HG02840 (cell line): ENCODE measurements at regions not wholly inside any gene's neighbourhood (a gene's known extent, or its start where the extent isn't known, plus 50 kb on each side); places are given as distances from the start of the nearest gene placed in this dataset.
"Not testable (repeated sequence)": the region's sequence is repeated elsewhere in the genome, so short reads cannot be mapped to it uniquely, and the experiment has no call there.

Experiments
- ATAC-seq: cut with Tn5 transposase; IDR thresholded peaks from one replicate; pipeline ENCODE4 v1.9.1; 2021; ENCODE audit warnings: mild to moderate bottlenecking, moderate library complexity, moderate number of reproducible peaks; ENCODE audit not compliant: unreplicated experiment, low FRiP score

DNA sequence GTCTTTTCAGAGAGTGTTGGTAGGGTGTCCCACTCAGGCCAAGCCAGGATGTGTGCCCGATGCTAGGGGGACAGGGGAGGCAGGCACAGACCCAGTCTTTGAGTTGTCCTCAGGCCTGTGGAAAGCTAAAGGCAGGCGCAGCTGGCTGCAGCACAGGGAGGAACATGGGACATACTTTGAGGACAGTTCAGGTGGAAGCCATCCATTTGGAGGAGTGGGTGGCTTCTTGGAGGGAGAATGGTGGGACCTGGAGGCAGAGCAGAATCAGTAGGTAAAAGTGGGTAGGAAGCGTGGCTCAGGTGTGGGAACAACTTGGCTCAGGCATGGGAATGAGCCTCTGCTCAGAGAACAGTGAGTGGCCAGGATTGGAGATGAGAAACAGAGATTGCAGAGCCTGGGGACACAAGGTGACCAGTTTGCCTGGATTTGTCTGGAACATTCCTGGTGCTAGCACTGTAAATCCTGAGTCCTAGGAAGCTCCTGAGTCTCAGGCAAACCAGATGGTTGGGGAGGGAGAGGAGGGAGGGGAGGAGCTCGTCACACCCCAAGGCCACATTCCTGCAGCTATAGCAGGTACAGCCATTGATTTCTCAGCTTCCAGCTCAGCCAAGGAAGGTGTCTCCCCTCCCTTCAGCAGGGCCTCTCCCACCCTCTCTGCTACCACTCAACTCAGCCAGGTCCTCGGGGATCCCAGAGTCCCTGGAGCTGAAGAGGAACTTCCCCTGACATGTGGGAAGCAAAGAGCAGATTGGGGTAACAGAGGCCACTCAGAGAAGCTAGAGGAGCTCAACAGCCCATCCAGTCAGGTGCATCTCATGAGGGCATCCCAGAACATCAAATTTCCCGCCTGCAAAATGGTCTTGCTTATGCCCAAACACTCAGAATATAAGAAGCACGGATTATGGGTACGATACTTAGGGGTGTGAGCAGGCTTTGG lies 65.2 kb upstream of the TINAGL1 start:
- no peak for ATAC-seq

DNA sequence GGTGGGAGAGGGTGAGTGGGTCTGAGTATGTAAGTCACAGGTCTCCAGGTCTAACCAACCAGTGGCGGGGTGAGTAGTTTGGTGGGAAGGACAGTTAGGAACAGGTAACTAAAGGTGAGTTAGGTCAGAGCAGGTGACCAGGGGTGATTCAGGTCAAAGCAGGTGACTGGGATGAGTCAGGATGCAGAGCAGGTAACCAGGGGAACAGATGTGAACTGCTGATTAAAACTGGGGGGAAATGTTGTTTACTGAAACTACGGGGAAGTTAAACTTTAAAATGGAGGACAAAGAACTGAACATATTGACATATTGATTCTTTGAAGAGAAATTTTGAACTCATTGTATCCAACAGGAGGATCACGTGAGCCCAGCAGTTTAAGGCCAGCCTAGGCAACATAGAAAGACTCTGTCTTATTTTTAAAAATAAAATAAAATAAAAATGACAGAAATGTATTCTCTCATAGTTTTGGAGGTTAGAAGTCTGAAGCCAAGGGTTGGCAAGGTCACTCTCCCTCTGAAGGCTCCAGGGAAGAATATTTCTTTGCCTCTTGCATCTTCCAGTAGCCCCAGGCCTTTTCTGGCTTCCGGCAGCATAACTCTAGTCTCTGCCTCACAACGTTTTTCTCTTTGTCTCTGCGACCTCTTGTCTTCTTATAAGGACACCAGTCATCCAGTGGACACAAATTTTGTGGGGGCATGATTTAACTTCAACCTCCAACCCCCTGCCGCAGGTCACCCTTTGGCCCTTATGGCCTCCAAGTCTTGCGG lies 64.3 kb upstream of the TINAGL1 start:
- no peak for ATAC-seq

DNA sequence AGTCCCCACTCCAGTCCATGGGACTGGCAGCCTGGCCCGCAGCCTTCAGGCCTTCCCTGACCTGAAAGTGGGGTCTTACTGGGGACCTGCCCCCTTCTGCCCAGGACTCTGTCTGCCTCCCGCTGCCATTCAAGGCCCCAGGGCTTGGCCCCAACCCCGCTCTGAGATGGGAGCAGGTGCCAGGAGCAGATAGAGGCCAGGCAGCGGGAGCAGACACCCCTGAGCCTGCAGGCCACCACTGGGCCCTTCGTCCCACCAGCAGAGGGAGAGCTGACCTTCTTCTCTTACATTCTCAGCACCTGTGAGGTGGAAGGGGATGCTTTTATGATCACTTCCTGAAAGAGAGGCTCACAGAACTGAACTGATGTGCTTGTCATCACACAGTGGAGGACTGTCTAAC lies 62.2 kb upstream of the TINAGL1 start:
- no peak for ATAC-seq

DNA sequence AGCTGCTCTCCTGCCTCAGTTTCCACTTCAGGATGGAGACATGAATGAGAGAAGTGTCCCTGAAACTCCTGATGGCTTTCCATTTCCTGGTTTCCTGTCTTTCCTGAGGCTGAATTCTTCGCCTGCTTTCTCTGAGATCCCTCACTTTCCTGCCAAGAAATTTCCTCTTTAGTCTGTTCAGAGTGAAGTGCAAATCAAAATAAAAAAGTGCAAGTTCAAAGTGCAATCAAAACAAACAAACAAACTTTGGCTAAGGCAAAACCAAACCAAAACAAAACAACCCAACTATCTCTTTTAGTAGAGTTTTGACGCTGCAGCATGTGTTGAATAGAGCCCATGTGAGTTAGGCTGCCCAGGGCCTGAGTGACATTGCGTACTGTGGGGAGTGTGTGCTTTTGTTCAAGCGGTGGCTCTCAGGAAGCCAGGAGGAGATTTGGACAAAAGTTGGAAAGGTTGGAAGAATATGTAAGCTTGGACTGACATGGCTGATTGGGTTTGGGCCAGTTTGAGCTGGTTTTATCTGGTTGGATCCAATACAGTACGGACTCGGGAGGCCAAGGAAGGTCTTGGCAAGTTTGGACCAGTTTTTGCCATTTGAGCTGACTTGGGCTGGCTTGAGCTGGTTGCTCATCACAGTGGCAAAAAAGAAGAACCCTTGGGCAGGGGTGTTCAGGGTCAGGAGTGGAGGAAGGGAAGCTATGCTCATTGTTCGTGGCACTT lies 61.1 kb upstream of the TINAGL1 start:
- ATAC-seq, result no peak

DNA sequence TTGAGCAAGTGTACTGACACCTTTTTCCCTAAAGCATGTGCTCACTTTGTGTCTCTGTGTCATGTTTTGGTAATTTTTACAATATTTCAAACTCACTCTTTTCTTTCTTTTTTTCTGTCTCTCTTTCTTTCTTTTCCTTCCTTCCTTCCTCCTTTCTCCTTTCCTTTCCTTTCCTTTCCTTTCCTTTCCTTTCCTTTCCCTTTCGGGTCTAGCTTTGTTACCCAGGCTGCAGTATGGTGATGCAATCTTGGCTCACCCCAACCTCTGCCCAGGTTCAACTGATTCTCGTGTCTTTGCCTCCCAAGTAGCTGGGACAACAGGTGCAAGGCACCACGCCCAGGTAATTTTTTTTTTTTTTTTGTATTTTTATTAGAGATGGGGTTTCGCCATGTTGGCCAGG lies 60.4 kb upstream of the TINAGL1 start:
- no peak for ATAC-seq

DNA sequence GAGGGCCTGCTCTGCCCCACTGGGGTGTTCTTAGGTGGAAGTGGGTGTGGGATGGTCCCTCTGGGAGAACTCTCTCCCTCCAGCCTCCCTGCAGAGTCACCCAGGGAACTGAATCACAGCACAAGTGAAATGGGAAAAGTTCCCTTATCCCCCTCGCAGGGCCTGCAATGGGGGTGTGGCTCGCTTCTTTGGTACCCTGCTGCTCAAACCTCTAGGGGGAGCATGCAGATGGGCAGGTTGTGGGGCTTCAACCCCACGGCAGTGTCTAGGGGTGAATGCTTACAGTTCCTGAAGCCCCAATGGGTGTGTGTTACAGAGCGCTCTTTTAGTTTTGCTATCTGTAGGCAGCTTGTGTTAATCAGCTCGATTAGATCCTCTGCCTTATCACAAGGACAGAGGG lies 59.0 kb upstream of the TINAGL1 start:
- no peak for ATAC-seq

DNA sequence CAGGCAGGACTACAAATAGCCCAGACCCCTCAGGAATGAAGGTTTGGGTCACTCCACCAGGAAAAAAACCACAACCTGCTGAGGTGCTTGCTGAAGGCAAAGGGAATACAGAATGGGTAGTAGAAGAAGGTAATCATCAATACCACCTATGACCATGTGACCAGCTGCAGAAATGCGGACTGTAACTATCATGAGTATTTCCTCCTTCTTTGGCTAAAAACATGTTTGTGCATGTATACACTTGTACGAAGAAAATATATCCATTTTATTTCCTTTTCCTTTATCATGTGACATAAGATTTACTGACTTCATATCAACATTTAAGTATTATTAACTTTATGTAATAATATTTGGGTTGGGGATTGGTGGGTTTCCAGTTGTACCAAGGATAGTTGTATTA lies 58.3 kb upstream of the TINAGL1 start:
- ATAC-seq, result not testable (repeated sequence)

DNA sequence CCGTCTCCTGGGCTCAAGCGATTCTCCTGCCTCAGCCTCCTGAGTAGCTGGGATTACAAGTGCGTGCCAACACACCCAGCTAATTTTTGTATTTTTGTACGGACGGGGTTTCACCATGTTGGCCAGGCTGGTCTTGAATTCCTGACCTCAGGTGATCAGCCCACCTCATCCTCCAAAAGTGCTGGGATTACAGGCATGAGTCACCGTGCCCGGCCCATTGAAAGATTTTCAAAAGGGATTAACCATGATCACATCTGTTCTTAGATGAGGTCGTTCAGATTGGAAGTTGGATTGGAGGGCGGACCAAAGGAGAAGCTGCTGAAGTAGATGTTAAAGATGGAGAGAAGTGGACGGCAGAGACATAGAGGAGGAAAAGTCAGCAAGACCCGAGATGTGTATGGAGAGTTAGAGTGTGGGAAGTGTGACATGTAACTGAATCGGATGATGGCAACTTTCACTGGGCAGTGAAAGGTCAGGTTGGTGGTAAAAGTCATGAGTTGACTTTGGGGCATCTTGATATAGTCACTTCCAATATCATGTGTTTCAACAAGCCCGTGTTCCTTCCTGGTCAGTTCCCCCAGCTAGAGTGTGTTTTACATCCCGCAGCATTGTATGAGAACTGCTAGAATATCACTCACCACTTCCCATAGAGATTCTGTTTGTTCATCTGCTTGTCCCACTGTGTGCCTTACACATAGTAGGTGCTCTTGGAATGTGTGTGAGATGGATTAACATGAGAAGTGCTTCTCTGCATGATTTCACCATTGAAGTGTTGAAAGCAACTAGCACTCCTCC lies 54.4 kb upstream of the TINAGL1 start:
- no peak for ATAC-seq

DNA sequence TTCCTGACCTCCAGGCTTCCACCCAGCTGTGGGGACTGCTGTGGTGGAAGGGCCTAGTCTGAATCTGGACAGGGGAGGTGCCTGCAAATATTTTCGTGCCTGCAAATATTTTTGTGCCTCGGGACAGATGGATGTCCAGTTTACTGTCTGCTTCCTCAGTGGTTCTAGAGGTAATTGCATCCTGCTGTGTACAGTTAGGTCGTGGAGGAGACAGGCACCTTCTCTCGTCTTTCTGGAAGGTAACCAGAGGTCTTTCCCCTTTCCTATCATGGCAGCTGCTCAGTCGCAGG lies 53.8 kb upstream of the TINAGL1 start:
- no peak for ATAC-seq

DNA sequence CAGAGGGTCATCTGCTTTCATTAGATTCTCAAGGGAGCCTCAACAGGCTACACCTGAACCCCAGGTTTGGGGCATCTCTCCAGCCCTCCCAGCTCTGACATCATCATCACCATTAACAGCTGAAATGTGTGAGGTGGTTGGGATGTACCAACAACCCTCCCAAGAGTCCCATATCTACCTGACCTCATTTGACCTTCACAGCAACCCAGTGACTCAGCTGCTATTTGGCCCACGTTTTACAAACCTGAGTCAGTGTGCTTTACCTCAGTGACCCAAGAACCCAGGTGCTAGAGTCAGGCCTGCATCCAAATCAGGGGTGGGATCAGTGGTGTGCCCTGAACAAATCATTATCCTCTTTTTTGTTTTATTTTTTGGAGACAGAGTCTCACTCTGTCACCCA lies 53.3 kb upstream of the TINAGL1 start:
- ATAC-seq, result no peak

DNA sequence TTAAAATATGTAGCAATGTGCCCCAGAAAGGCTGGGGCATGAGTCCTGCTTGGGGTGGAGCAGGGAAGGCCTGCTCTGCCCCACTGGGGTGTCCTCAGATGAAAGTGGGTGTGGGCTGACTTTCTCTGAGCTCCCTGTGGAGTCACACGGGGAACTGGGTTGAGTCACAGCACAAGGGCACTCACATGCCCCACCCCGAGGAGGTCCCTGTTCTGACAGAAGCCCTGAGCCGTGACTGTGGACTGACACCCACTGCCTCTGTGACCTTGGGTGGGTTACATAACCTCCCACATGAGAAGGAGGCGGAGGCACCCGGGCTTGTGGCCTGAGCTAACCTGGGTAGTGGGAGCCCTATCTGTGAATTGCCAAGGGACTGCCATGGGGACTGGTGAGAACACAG lies 52.5 kb upstream of the TINAGL1 start:
- ATAC-seq, result no peak

DNA sequence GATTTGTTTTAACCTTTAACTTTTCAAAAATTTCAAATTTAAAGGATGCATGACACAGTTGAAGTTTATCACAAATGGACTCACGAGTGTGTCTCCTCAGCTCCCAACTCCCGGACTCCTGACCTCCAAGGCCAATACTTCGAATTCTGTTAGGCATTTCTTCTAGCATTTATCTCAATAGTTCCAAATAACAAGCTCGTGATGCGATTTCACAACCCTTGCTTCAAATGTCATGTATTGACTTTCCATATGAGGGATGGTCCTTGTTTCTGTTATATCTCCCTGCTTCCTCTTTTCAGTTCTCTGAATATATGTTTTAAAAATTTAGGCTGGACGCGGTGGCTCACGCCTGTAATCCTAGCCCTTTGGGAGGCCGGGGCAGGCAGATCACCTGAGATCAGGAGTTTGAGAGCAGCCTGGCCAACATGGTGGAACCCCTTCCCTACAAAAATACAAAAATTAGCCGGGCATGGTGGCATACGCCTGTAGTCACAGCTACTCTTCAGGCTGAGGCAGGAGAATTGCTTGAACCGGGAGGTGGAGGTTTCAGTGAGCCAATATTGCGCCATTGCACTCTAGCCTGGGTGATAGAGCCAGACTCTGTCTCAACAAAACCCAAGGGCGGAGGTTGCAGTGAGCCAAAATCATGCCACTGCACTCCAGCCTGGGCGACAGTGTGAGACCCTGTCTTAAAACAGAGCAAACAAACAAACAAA lies 52.0 kb upstream of the TINAGL1 start:
- ATAC-seq, result no peak
